Stimulated activated memory B cell treated with anti-CD40 and anti-IgM and Interleukin-4, amounts not matched to agents 10 μg/mL and 1 μg/mL and 100 μg/mL, for 72 hours (primary cell): ENCODE measurements at regions not wholly inside any gene's neighbourhood (a gene's known extent, or its start where the extent isn't known, plus 50 kb on each side); places are given as distances from the start of the nearest gene placed in this dataset.
"Not testable (repeated sequence)": the region's sequence is repeated elsewhere in the genome, so short reads cannot be mapped to it uniquely, and the experiment has no call there.

ENCODE experiments used
- ATAC-seq: fragments of 150-1000 bp; cut with Tn5 transposase; 2 replicates; pipeline ENCODE4 v1.10.0; 2021
- H3K27ac Mint-ChIP-seq: one replicate; pipeline ENCODE4 v1.8.0; 2022; ENCODE audit warnings: mild to moderate bottlenecking, mixed read lengths
- H3K27me3 Mint-ChIP-seq: one replicate; pipeline ENCODE4 v1.8.0; 2022; ENCODE audit warnings: mixed read lengths
- H3K36me3 Mint-ChIP-seq: one replicate; pipeline ENCODE4 v1.8.0; 2022; ENCODE audit warnings: mixed read lengths
- H3K4me1 Mint-ChIP-seq: one replicate; pipeline ENCODE4 v1.8.0; 2022; ENCODE audit warnings: mixed read lengths
- H3K4me3 Mint-ChIP-seq: one replicate; pipeline ENCODE4 v1.8.0; 2022; ENCODE audit warnings: mild to moderate bottlenecking, moderate library complexity, mixed read lengths
- H3K9me3 Mint-ChIP-seq: one replicate; pipeline ENCODE4 v1.8.0; 2022; ENCODE audit warnings: mixed read lengths

- H3K27me3 Mint-ChIP-seq = no peaks in the 10 kb centered on the region
- peaks cover 4% of the 10 kb centered on the region for H3K9me3 Mint-ChIP-seq
- no peaks in the 10 kb centered on the region for H3K36me3 Mint-ChIP-seq
- H3K4me3 Mint-ChIP-seq = no peak overlapping the region
- no peak for ATAC-seq
- no peak overlapping the region for H3K27ac Mint-ChIP-seq
- H3K4me1 Mint-ChIP-seq = no peaks in the 10 kb centered on the region
Measured at GRCh38 chr12:84198294-84198946, 714.2 kb downstream of the SLC6A15 start.

- peaks cover 4% of the 10 kb centered on the region for H3K9me3 Mint-ChIP-seq
- H3K27ac Mint-ChIP-seq = no peak overlapping the region
- no peak for ATAC-seq
- no peaks in the 10 kb centered on the region for H3K36me3 Mint-ChIP-seq
- no peaks in the 10 kb centered on the region for H3K27me3 Mint-ChIP-seq
- H3K4me3 Mint-ChIP-seq = no peak overlapping the region
- H3K4me1 Mint-ChIP-seq = no peaks in the 10 kb centered on the region
Measured at GRCh38 chr12:84191779-84192178, 720.8 kb downstream of the SLC6A15 start.

- Mint-ChIP-seq H3K27me3 (no peaks in the 10 kb centered on the region), H3K27ac (no peak overlapping the region), H3K36me3 (no peaks in the 10 kb centered on the region), H3K9me3 (no peaks in the 10 kb centered on the region), H3K4me3 (no peak overlapping the region), H3K4me1 (no peaks in the 10 kb centered on the region)
- no peak for ATAC-seq
Measured at GRCh38 chr12:84186433-84186832, 726.2 kb downstream of the SLC6A15 start.

- Mint-ChIP-seq H3K36me3 (no peaks in the 10 kb centered on the region), H3K9me3 (no peaks in the 10 kb centered on the region), H3K27me3 (no peaks in the 10 kb centered on the region), H3K4me3 (no peak overlapping the region), H3K27ac (no peak overlapping the region), H3K4me1 (no peaks in the 10 kb centered on the region)
- ATAC-seq = no peak
Measured at GRCh38 chr12:84183576-84183975, 729.0 kb downstream of the SLC6A15 start.

- Mint-ChIP-seq H3K27me3 (no peaks in the 10 kb centered on the region), H3K36me3 (no peaks in the 10 kb centered on the region), H3K4me1 (no peaks in the 10 kb centered on the region), H3K4me3 (no peak overlapping the region), H3K27ac (no peak overlapping the region), H3K9me3 (no peaks in the 10 kb centered on the region)
- no peak for ATAC-seq
Measured at GRCh38 chr12:84174115-84174514, 738.5 kb downstream of the SLC6A15 start.

- Mint-ChIP-seq H3K27me3 (no peaks in the 10 kb centered on the region), H3K4me1 (no peaks in the 10 kb centered on the region)
- peak; percentile 20 for ATAC-seq
Measured at GRCh38 chr12:84172823-84173424, 739.7 kb downstream of the SLC6A15 start.

GRCh38 chr12:84166812-84167211 lies 745.8 kb downstream of the SLC6A15 start:
- no peaks in the 10 kb centered on the region for H3K36me3 Mint-ChIP-seq
- H3K4me1 Mint-ChIP-seq = no peaks in the 10 kb centered on the region
- H3K27me3 Mint-ChIP-seq = no peaks in the 10 kb centered on the region
- H3K4me3 Mint-ChIP-seq = no peak overlapping the region
- H3K27ac Mint-ChIP-seq = no peak overlapping the region
- peaks cover 8% of the 10 kb centered on the region for H3K9me3 Mint-ChIP-seq
- no peak for ATAC-seq

More at GRCh38 chr12:84172823-84173424, 739.7 kb downstream of the SLC6A15 start:
- H3K27ac Mint-ChIP-seq = no peak overlapping the region
- H3K4me3 Mint-ChIP-seq = no peak overlapping the region
- no peaks in the 10 kb centered on the region for H3K9me3 Mint-ChIP-seq
- no peaks in the 10 kb centered on the region for H3K36me3 Mint-ChIP-seq

- Mint-ChIP-seq H3K9me3 (peaks cover 8% of the 10 kb centered on the region), H3K4me1 (no peaks in the 10 kb centered on the region), H3K4me3 (no peak overlapping the region), H3K27me3 (no peaks in the 10 kb centered on the region), H3K27ac (no peak overlapping the region), H3K36me3 (no peaks in the 10 kb centered on the region)
- ATAC-seq = no peak
Measured at GRCh38 chr12:84165998-84166571, 746.5 kb downstream of the SLC6A15 start.

GRCh38 chr12:84161296-84161695 lies 751.3 kb downstream of the SLC6A15 start:
- Mint-ChIP-seq H3K9me3 (peaks cover 8% of the 10 kb centered on the region), H3K4me3 (no peak overlapping the region), H3K27me3 (no peaks in the 10 kb centered on the region), H3K4me1 (no peaks in the 10 kb centered on the region), H3K36me3 (no peaks in the 10 kb centered on the region), H3K27ac (no peak overlapping the region)
- no peak for ATAC-seq

- no peak overlapping the region for H3K27ac Mint-ChIP-seq
- H3K4me3 Mint-ChIP-seq = no peak overlapping the region
- H3K9me3 Mint-ChIP-seq = peaks cover 3% of the 10 kb centered on the region
- H3K27me3 Mint-ChIP-seq = no peaks in the 10 kb centered on the region
- no peak for ATAC-seq
- no peaks in the 10 kb centered on the region for H3K4me1 Mint-ChIP-seq
- no peaks in the 10 kb centered on the region for H3K36me3 Mint-ChIP-seq
Measured at GRCh38 chr12:84159260-84159659, 753.3 kb downstream of the SLC6A15 start.

- no peak overlapping the region for H3K27ac Mint-ChIP-seq
- no peak for ATAC-seq
- H3K9me3 Mint-ChIP-seq = peaks cover 3% of the 10 kb centered on the region
- no peaks in the 10 kb centered on the region for H3K27me3 Mint-ChIP-seq
- H3K4me1 Mint-ChIP-seq = no peaks in the 10 kb centered on the region
- H3K4me3 Mint-ChIP-seq = no peak overlapping the region
- H3K36me3 Mint-ChIP-seq = no peaks in the 10 kb centered on the region
Measured at GRCh38 chr12:84157170-84157569, 755.4 kb downstream of the SLC6A15 start.

GRCh38 chr12:84154991-84155930 lies 757.3 kb downstream of the SLC6A15 start:
- not testable (repeated sequence) for H3K4me1 Mint-ChIP-seq, H3K4me3 Mint-ChIP-seq, H3K27ac Mint-ChIP-seq, H3K27me3 Mint-ChIP-seq, H3K36me3 Mint-ChIP-seq, H3K9me3 Mint-ChIP-seq, ATAC-seq

- H3K4me1 Mint-ChIP-seq, H3K27ac Mint-ChIP-seq, ATAC-seq, H3K27me3 Mint-ChIP-seq, H3K4me3 Mint-ChIP-seq, H3K9me3 Mint-ChIP-seq, H3K36me3 Mint-ChIP-seq: not testable (repeated sequence)
Measured at GRCh38 chr12:84154439-84154990, 758.1 kb downstream of the SLC6A15 start.

- H3K4me3 Mint-ChIP-seq = no peak overlapping the region
- no peaks in the 10 kb centered on the region for H3K27me3 Mint-ChIP-seq
- no peaks in the 10 kb centered on the region for H3K36me3 Mint-ChIP-seq
- no peak overlapping the region for H3K27ac Mint-ChIP-seq
- H3K4me1 Mint-ChIP-seq = no peaks in the 10 kb centered on the region
- ATAC-seq = no peak
- H3K9me3 Mint-ChIP-seq = peaks cover 9% of the 10 kb centered on the region
Measured at GRCh38 chr12:84150201-84150600, 762.4 kb downstream of the SLC6A15 start.

- Mint-ChIP-seq H3K27ac (no peak overlapping the region), H3K4me1 (no peaks in the 10 kb centered on the region), H3K27me3 (no peaks in the 10 kb centered on the region), H3K9me3 (peaks cover 9% of the 10 kb centered on the region), H3K36me3 (no peaks in the 10 kb centered on the region), H3K4me3 (no peak overlapping the region)
- no peak for ATAC-seq
Measured at GRCh38 chr12:84148335-84148734, 764.3 kb downstream of the SLC6A15 start.
